ENCODE measurements at regions not wholly inside any gene's neighbourhood (a gene's known extent, or its start where the extent isn't known, plus 50 kb on each side); places are given as distances from the start of the nearest gene placed in this dataset.

DNA sequence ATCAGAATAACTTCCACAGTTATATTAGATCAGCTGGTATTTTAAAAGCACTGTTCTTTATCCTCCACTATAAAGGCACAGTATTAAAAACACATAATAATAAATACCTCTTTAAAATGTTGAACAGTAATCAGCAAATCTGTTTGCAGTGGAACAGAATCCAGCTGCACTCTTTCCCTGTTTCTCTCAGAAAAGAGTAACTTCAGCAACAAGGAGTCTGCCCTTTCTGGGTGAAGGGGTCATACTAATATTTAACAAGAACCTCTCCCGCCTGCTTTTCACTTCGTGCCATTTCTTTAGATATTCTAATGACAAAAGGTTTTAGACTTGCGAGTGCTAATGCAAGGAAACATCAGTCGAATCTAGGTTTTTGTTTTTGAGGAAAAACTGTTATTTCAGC lies 194.2 kb upstream of the FMN2 start:
- no peaks in the 10 kb centered on the region for H3K4me1 ChIP-seq (ENCODE audit: control insufficient read depth, extremely low read depth, insufficient read depth, low read length)
- no peak overlapping the region for H3K9ac ChIP-seq (ENCODE audit: insufficient read depth, low read length)
- no peak for DNase-seq (ENCODE audit: low read depth in 2 of 2)
- no peak overlapping the region for H3K4me3 ChIP-seq (replicated peaks in 1 of 4; ENCODE audit: control extremely low read depth in 1 of 4, insufficient read depth in 1 of 4, low read depth in 3 of 4, low read length in 4 of 4)
- H3K27ac ChIP-seq (ENCODE audit: insufficient read depth, low read length) = no peak overlapping the region
- no peaks in the 10 kb centered on the region for H3K27me3 ChIP-seq (ENCODE audit: control insufficient read depth, insufficient read depth, low read length)
- TF ChIP-seq EZH2 (IDR thresholded peaks at IDR 0.05; ENCODE audit: low read length, missing control alignments) = no peak
- TF ChIP-seq, protein P1, sequence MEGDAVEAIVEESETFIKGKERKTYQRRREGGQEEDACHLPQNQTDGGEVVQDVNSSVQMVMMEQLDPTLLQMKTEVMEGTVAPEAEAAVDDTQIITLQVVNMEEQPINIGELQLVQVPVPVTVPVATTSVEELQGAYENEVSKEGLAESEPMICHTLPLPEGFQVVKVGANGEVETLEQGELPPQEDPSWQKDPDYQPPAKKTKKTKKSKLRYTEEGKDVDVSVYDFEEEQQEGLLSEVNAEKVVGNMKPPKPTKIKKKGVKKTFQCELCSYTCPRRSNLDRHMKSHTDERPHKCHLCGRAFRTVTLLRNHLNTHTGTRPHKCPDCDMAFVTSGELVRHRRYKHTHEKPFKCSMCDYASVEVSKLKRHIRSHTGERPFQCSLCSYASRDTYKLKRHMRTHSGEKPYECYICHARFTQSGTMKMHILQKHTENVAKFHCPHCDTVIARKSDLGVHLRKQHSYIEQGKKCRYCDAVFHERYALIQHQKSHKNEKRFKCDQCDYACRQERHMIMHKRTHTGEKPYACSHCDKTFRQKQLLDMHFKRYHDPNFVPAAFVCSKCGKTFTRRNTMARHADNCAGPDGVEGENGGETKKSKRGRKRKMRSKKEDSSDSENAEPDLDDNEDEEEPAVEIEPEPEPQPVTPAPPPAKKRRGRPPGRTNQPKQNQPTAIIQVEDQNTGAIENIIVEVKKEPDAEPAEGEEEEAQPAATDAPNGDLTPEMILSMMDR (conservative IDR thresholded peaks at IDR 0.05 in 1 of 2, IDR thresholded peaks at IDR 0.05 in 1 of 2; ENCODE audit: low read depth in 1 of 2, low read length in 2 of 2) = no peak
- H3K79me2 ChIP-seq (ENCODE audit: control insufficient read depth, insufficient read depth, low read length) = no peaks in the 10 kb centered on the region
- H2AFZ ChIP-seq (ENCODE audit: low read length) = no peak overlapping the region
- no peaks in the 10 kb centered on the region for H4K20me1 ChIP-seq (ENCODE audit: control insufficient read depth, extremely low read depth, insufficient read depth, low read length)
- no peak overlapping the region for H3K4me2 ChIP-seq (ENCODE audit: extremely low read depth, insufficient read depth, low read length)
- H3K9me3 ChIP-seq (ENCODE audit: control insufficient read depth, insufficient read depth, low read depth, low read length) = no peaks in the 10 kb centered on the region
- H3K36me3 ChIP-seq (ENCODE audit: control insufficient read depth, insufficient read depth, low read length) = no peaks in the 10 kb centered on the region

DNA sequence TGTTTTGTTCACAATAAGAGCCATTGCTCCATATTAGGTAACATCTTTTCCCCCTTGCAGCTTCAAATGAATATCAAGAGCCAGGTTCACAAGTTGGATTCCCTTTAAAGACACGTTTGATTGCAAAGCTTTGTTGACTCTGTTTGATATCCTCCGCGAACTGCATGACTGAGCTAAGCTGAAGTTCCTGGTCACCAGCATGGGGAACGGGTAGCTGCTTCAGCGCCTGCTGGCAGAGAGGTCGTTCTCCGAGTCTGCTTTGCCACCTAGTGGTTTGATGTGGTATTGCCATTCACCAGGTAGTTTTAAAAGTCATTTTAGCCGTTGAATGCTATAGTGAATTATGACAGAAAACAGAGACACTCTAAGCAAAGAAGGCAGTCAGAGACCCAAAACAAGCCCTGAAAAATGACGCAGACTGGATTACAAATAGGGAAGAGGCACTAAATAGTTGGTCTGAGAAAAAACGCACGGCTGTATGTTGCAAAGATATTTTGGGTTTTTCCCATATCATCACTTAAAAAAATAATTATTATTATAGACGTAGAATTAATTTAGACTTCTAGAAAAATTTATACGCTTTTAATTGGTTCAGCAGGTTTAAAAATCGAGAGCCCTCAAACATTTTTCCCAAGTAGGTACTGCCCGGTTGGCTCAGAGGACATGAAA lies 193.5 kb upstream of the FMN2 start:
- no peak overlapping the region for H3K27ac ChIP-seq (ENCODE audit: insufficient read depth, low read length)
- H3K36me3 ChIP-seq (ENCODE audit: control insufficient read depth, insufficient read depth, low read length) = no peaks in the 10 kb centered on the region
- no peak overlapping the region for H3K9ac ChIP-seq (ENCODE audit: insufficient read depth, low read length)
- peak; percentile 67 to 76 for DNase-seq (ENCODE audit: low read depth in 2 of 2)
- peak overlapping the region in 2 of 4 experiments; percentile 29 to 33 for H3K4me3 ChIP-seq (replicated peaks in 1 of 4; ENCODE audit: control extremely low read depth in 1 of 4, insufficient read depth in 1 of 4, low read depth in 3 of 4, low read length in 4 of 4)
- no peak overlapping the region for H3K4me2 ChIP-seq (ENCODE audit: extremely low read depth, insufficient read depth, low read length)
- H4K20me1 ChIP-seq (ENCODE audit: control insufficient read depth, extremely low read depth, insufficient read depth, low read length) = no peaks in the 10 kb centered on the region
- H3K9me3 ChIP-seq (ENCODE audit: control insufficient read depth, insufficient read depth, low read depth, low read length) = no peaks in the 10 kb centered on the region
- H3K79me2 ChIP-seq (ENCODE audit: control insufficient read depth, insufficient read depth, low read length) = no peaks in the 10 kb centered on the region
- H3K4me1 ChIP-seq (ENCODE audit: control insufficient read depth, extremely low read depth, insufficient read depth, low read length) = no peaks in the 10 kb centered on the region
- TF ChIP-seq, protein P1 (conservative IDR thresholded peaks at IDR 0.05 in 1 of 2, IDR thresholded peaks at IDR 0.05 in 1 of 2; ENCODE audit: low read depth in 1 of 2, low read length in 2 of 2) = peak; percentile 97 to 98
- TF ChIP-seq EZH2 (IDR thresholded peaks at IDR 0.05; ENCODE audit: low read length, missing control alignments) = no peak
- H3K27me3 ChIP-seq (ENCODE audit: control insufficient read depth, insufficient read depth, low read length) = no peaks in the 10 kb centered on the region
- no peak overlapping the region for H2AFZ ChIP-seq (ENCODE audit: low read length)

DNA sequence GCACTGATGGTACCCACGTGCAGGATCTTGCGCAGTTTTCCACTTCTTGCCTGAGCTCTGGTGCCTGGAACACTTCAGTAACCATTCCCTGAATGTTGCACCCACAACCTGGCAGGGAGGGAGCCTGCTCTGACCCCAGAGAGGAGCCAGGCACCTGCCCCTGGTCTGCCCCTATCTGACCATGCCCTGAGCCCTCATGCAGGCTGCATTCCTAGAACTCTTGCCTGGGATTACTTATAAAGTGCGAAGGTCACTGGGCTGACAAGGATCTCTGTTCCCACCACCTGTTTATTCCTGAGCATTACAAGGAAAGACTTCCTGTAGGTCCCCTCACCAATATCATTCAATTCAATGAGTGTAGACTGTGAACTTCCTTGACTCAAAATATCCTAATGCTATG lies 191.9 kb upstream of the FMN2 start:
- Histone ChIP-seq H3K4me3 (replicated peaks in 1 of 4; ENCODE audit: control extremely low read depth in 1 of 4, insufficient read depth in 1 of 4, low read depth in 3 of 4, low read length in 4 of 4) (no peak overlapping the region), H3K27me3 (ENCODE audit: control insufficient read depth, insufficient read depth, low read length) (no peaks in the 10 kb centered on the region), H2AFZ (ENCODE audit: low read length) (no peak overlapping the region), H3K4me2 (ENCODE audit: extremely low read depth, insufficient read depth, low read length) (no peak overlapping the region), H3K9me3 (ENCODE audit: control insufficient read depth, insufficient read depth, low read depth, low read length) (no peaks in the 10 kb centered on the region), H4K20me1 (ENCODE audit: control insufficient read depth, extremely low read depth, insufficient read depth, low read length) (no peaks in the 10 kb centered on the region), H3K79me2 (ENCODE audit: control insufficient read depth, insufficient read depth, low read length) (no peaks in the 10 kb centered on the region), H3K9ac (ENCODE audit: insufficient read depth, low read length) (no peak overlapping the region), H3K4me1 (ENCODE audit: control insufficient read depth, extremely low read depth, insufficient read depth, low read length) (no peaks in the 10 kb centered on the region), H3K27ac (ENCODE audit: insufficient read depth, low read length) (no peak overlapping the region), H3K36me3 (ENCODE audit: control insufficient read depth, insufficient read depth, low read length) (no peaks in the 10 kb centered on the region)
- no peak for TF ChIP-seq EZH2 (IDR thresholded peaks at IDR 0.05; ENCODE audit: low read length, missing control alignments)
- TF ChIP-seq, protein P1 (conservative IDR thresholded peaks at IDR 0.05 in 1 of 2, IDR thresholded peaks at IDR 0.05 in 1 of 2; ENCODE audit: low read depth in 1 of 2, low read length in 2 of 2) = no peak
- DNase-seq (ENCODE audit: low read depth in 2 of 2) = no peak
